GM18511 (cell line): ENCODE measurements at regions not wholly inside any gene's neighbourhood (a gene's known extent, or its start where the extent isn't known, plus 50 kb on each side); places are given as distances from the start of the nearest gene placed in this dataset.

Source experiments
- ATAC-seq: cut with Tn5 transposase; IDR thresholded peaks from one replicate; pipeline ENCODE4 v1.9.1; 2021; ENCODE audit warnings: mild to moderate bottlenecking, moderate library complexity; ENCODE audit not compliant: unreplicated experiment

DNA sequence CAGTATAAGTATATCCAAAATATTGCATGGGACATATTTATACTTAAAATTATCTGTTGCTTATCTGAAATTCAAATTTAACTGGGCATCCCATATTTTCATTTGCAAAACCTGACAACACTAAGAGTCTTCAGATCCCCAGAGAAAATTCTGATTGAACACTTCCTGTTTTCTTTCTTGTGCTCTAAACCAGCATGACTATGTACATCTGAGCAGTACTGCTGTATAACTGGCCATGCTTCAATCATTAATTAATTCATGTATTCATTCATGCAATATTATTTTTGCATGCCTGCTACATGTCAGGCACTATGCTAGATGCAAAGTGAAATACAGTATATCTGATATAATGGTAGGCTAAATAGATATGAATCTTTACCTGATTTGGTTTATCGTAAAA is 461.2 kb downstream of the TLR4 start:
- no peak for ATAC-seq

DNA sequence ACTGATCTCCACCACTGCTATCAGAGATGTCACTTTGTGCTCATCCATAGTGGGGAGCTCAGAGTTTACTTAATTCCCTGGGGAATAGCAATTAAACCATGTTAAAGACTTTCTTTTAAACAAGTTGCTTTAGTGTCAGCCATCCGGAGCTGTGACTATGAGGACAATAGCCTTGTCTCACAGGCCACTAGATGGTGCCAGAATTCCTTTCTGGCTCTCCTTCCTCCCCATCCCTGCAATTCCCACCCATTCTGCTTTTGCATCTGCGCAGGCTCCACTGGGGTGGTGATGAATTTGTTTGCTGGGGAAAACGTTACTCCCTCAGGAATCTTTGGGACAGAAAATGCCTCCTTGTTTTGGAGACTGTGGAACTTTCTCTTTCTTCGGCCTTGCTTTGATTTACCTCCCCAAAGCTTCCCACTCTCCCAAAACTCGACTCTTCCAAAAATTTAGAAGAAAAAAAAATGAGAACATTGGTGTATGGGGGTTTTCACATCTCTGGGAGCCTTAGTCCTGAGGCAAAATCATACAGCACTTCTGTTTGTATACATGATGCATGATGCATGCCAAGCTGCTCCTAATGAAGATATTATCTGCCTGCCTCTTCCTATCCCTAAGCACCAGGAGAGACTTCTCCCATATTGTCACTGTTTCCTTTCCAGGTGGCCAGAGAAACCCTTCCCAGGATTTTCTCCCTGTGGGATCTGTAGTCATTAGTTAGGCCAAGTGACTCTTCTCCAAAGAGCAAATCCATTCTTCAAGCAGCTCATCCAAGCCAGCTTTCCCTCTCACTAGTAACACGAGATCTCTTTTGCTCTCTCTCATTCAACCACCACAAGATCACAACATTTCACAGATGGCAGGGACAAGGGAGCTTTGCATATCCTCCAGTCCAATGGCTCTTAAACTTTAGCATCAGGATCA is 466.1 kb downstream of the TLR4 start:
- no peak for ATAC-seq

DNA sequence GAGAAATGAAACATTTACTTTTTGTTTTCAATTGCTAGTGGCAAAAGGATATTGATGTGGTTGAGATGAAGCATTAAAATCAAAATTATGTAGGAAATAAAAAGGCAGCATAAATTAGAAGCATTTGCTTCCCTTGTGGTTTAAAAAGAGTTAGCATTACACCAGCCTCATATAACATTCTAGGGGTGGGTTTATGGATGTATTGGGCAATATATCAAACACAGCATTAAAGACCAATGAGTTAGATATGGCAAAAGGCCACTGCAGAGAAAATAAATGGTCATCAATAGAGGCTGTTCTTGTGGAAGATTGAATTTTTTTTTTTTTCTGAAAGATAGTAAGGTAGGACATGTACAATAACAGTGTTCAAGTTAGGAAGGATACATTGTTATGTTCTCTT is 473.0 kb downstream of the TLR4 start:
- no peak for ATAC-seq

DNA sequence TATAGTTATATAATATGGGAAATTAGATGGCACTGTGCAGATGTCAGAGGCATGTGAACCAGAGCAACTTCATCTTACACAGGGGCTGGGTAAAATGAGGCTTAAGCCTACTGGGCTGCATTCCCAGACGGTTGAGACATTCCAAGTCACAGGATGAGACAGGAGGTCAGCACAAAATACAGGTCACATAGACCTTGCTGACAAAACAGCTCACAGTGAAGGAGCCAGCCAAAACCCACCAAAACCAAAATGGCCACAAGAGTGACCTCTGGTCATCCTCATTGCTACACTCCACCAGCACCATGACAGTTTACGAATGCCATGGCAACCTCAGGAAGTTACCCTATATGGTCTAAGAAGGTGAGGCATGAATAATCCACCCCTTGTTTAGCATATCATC is 479.4 kb downstream of the TLR4 start:
- no peak for ATAC-seq

DNA sequence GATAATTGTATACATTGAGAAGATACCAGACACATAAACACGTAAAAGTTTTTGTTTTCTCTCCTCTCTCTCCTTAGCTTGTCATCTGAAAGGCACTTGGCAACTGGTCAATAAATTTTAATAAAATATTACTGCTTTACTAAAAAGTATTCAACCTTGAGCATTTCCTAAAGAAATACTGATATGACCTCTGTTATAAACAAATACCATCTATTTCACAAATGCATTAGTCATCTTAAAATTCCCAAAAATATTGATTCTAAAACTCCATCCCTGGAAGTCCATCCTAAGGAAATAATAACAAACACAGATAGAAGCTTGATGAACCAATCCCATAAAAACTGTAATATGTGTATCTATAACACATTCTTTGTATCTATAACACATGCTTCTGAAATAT is 483.2 kb downstream of the TLR4 start:
- no peak for ATAC-seq

DNA sequence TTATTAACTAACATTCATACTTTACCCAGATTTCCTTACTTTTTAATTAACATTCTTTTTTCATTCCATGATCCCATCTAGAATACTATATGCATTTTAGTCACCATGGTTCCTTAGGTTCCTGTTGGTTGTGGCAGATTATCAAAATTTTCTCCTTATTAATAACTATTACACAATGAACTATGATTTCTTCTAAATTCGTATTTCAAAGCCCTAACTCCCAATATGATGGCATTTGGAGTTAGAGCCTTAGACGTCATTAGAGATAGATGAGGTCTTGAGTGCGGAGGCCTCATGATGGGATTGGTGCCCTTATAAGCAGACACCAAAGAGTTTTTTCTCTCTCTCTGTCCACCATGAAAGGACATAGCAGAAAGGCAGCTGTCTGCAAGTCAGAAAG is 485.4 kb downstream of the TLR4 start:
- no peak for ATAC-seq

DNA sequence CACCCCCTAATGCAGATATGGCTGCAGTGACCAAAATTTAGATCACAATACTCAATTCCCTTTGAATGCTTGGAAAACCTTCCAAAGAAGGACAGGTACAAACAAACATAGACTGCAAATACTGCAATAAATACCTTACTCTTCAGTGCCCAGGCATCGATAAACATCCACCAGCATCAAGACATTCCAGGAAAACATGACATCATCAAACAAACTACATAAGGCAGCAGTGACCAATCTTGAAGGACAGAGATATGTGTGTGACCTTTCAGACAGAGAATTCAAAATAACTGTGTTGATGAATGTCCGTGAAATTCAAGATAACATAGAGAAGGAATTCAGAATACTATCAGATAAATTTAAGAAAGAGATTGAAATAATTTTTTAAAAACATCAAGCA is 488.6 kb downstream of the TLR4 start:
- no peak for ATAC-seq

DNA sequence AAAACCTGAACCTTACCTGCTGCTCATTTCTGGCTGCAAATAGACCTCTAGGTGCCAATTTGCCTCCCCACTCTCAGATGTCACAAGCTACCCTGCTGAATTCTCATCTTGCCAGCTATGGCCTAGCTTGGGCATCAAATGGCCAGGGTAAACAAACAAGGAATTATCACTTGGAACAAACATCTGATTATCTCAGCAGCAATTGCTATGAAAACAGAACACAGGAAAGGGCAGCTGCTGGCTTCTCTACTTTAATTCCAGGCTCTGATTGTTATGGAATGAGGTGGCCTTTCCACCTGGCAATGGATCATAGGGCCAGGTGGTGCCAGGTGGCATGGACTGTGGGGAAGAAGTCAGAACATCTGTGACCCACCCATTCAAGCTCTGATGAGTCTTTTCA is 505.1 kb downstream of the TLR4 start:
- ATAC-seq: no peak

DNA sequence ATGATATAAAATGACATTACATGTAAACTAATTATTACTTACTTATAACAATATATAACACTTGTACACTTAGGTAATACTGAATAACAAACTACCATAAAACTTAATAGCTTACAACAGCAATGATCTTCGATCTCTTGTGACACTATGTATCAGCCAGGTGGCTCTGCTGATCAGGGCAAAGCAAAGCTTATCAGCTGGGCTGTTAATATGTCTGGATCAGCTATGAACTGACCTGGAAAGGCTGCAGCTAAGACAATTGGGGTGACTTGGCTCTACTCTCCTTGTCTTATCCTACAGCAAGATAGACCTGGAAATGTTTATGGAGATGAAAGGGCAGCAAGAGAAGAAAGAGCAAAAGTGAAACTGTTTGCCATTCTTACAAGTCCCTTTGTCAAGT is 511.3 kb downstream of the TLR4 start:
- no peak for ATAC-seq

DNA sequence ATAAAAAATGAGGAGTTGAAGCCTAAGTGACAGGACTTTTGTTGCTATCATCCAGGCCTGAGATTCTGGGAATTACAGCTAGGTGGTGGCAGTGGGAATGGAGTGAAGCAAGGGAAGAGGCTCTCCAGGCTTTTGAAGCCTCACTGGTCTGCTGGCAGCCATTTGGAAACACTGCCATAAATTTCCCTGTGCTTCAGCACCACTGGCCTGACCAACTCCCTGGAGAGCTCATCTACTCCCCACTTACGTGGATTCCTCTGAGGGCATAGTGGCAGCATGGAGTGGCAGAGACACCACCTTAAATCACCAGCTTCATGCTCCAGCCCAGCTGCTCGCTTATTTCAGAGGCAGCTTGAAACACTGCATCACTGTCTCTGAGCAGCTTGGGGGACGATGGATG is 518.2 kb downstream of the TLR4 start:
- ATAC-seq: no peak

DNA sequence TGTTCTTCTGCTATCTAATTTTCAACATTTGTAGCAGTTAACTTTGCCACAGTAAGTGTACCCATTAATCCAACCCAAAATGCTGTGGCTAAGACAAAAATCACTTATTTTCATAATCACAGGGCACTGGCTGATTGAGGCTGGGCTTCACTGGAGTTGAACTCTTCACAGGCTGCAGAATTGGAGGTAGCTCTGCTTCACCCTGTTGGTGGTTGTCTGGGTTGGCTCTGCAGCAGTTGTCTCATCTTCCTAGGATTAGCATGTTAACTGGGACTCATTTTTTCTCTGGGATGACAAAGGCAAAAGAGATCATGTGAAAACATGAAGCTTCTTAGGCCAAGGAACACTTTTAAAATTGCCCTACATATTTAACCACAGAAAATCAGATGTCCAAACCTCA is 518.9 kb downstream of the TLR4 start:
- no peak for ATAC-seq

DNA sequence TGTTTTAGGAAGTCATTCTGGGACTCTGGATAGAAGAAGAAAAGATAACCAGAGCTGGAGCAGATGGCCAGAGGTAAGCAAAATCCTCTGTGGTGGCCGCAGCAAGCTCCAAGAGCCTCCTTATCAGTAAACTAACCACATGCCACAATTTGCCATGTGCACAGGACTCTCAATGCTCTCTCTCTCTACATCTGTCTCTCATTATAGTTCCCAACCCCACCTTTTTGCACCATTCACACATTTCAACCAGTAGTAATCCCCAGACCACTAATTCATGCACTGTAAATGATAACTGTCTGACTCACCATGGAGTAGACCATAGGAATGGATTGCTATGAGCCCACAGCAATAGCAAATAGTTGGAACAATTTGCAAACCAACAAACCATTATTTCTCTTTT is 526.1 kb downstream of the TLR4 start:
- ATAC-seq: no peak

DNA sequence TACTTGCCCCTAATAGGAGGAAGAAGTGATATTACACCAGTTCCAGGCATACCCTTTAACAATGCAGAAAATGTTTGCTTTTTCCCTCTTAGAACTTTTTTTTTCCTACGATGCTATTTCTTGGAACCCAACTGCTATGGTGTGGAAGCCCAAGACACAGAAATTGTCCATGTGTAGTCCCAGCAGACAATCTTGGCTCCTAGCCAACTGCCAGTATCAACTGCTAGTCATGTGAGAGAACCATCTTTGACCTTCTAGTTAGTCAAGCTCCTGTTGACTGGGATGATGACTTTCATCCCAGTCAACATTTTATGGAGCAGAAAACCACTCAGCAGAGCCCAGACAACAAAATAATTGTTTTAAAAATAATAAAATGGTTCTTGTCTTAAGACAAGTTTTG is 532.4 kb downstream of the TLR4 start:
- ATAC-seq: no peak

DNA sequence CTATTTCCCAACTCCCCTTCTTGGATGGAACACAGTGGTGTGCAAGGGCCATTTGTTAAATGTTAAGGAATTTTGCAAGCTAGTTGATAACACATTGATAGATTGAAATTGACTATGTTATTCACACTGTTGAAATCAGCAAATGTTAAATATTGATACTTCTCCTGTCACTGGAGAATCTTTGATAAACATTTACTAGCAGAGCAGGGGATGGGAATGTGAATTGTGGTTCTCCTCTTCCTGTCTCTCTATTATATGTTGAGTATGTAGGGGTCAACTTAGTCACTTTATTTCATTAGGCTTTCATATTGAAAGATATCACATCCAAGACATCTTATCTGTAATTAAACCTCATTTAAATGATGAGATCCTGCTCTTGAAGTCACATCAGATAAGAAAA is 533.9 kb downstream of the TLR4 start:
- no peak for ATAC-seq

DNA sequence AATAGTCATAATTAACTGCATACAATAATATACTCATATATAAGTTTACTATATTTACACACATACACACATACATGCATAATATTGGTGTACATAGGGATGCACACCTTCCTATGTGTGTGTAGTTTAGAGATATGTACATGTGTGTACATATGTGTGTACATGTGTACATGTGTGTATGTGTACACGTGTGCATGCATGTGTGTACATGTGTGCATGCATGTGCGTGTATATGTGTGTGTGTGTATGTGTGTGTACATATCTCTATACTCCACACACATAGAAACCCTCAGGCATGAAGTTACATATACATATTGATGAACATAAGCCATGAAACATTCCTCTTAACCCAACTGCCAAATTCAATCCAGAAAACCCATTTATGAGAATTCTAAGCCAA is 547.8 kb downstream of the TLR4 start:
- ATAC-seq: no peak

DNA sequence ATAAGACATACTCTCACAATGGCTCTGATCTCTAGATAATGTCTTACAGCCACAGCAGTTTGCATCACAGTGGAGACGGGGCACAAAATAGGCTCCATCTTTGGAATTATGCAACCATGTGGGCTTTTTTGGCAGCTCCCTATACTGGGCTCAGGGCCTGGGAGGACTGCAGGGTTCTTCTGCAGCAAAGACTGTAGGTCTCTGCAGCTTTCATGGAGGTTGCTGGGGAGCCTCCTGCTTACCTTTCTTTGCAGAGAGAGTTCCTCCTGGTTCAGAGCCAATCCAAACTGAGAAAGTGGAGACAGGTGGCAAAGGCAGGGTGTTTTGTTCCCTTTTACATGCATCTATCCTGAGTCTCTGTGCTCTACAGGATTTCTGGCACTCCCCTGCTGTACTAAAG is 558.0 kb downstream of the TLR4 start:
- ATAC-seq: no peak

DNA sequence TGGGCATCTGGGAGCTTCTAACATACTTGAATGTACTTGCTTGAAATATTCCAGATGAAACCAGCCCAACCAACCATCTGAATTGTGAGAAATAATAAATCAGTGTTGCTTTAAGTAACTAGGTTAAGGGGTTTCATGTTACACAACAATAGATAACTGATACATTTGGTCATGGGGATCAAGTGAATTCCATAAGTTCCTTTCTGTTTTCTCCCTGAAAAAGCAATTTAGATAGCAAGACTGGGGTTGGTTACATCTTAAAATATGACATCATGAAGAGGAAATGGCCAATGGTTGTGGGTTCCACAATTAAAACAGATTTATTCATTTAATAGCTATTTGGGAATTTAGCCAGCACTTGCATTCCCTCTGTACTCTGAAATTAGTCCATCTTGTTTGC is 559.7 kb downstream of the TLR4 start:
- ATAC-seq: no peak

DNA sequence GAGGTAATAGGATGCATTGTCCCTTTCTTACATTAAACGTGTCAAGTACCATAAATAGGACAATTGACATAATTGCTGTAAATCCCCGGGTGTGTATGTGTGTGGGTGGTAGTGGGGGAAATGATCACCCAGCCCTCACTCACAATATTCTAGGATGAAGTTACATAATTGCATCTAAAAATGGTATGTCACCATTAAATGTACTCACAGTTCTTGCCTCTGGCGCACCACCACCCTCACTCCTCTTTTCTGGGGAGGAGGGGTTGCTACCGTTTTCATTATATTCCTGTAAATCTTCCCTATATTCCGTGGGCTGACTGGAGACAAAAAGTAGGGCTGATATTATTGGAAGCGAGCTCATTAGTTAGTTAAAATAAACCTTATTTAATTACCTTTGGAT is 563.8 kb downstream of the TLR4 start:
- ATAC-seq: no peak

DNA sequence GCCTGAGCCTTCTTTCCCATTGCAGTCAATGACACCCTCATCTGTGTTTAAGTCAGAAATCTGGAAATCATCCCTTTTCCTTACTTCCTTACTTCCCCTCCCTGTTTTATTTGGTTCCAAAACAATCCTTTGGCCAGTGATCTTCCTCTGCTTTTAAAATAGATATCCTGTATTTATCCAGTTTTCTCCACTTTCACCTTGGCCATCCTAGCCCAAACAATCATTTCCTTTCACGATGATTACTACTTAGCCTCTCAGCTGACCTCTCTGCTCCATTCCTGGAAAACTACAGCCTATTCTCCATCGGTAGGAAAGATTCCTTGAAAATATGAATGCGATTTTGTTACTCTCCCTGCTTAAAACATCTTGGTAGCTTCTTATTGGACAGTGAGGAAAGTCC is 565.4 kb downstream of the TLR4 start:
- ATAC-seq: no peak

DNA sequence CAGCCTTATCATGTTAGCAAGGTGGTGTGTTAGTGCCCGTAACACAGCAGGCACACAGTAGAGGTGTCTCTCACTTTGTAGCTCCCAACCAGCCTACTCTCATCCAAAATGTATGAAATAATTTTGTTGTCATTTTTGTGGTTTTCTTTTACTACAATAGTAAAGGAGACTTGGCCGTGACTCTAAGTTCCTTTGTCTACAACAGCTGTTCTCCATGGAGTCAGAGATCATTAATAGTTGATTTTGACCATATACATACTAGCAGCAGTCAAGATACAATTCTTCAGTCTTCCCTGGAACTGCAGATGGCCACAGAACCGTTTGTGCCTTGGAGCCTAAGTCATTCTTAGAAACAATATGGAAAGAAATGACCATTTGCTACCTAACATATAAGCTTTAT is 567.1 kb downstream of the TLR4 start:
- ATAC-seq: no peak

DNA sequence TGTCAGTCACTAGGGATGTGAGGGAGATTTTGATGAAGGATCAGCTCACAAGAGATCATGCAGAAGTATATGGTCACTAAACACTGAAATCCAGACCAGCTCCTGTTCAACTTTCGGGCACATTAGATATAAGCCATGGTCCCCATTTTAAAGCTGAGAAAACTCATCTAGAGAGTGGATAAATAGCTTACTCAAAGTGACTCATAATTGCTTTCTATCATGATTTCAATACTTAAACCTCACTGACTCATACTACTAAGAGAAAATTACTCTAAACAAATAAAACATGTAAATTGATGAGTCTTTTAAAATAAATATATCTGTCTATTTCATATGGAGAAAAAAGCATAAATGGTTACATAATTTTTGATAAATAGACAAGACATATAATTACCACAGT is 567.7 kb downstream of the TLR4 start:
- ATAC-seq: no peak

DNA sequence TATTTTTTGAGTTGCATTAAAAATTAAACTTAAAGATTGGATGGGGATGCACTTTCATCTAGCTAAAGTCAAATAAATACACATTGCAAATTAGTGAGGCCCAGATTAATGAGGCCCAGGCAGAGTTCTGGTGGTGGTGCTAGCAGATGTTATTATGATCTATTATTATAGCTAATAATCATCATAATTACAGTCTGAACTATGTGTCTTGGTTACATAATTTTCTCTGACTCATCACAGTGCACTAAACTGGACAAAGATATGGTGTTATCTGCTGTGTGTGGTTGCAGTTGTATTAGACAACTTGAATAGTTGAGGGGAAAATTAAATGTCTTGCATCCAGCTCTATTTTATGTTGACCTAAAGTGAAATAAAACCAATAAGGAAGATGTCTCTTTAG is 568.8 kb downstream of the TLR4 start:
- no peak for ATAC-seq

DNA sequence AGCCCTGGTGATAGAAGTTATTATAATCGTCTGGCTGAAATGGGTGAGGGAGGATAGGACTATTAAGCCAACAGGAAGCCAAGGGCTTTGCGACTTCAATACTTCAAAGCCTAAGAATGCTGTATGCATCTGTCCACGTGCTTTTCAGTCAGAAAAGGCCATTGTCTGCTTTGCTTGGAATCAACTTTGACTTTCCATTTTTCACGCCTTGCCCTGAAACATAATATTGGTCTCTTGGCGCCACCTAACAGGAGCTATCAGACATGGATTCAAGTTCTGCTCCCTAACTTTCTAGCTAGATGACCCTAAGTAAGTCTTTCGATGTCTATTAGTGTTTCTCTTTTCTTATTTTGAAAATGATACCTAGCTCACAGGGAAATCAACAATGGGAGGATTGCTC is 572.6 kb downstream of the TLR4 start:
- ATAC-seq: no peak
